HT-29 (cell line): ENCODE measurements at regions not wholly inside any gene's neighbourhood (a gene's known extent, or its start where the extent isn't known, plus 50 kb on each side); places are given as distances from the start of the nearest gene placed in this dataset.
"Not testable (repeated sequence)": the region's sequence is repeated elsewhere in the genome, so short reads cannot be mapped to it uniquely, and the experiment has no call there.

ENCODE experiments used
- DNase-seq: peaks from one replicate; pipeline ENCODE4 v3.0.0-alpha.2; 2015; ENCODE audit warnings: low spot score

- DNase-seq: no peak
Measured at GRCh38 chr14:98931126-98931525, 340.9 kb downstream of the BCL11B start.

GRCh38 chr14:98931911-98932310 lies 340.1 kb downstream of the BCL11B start:
- no peak for DNase-seq

DNA sequence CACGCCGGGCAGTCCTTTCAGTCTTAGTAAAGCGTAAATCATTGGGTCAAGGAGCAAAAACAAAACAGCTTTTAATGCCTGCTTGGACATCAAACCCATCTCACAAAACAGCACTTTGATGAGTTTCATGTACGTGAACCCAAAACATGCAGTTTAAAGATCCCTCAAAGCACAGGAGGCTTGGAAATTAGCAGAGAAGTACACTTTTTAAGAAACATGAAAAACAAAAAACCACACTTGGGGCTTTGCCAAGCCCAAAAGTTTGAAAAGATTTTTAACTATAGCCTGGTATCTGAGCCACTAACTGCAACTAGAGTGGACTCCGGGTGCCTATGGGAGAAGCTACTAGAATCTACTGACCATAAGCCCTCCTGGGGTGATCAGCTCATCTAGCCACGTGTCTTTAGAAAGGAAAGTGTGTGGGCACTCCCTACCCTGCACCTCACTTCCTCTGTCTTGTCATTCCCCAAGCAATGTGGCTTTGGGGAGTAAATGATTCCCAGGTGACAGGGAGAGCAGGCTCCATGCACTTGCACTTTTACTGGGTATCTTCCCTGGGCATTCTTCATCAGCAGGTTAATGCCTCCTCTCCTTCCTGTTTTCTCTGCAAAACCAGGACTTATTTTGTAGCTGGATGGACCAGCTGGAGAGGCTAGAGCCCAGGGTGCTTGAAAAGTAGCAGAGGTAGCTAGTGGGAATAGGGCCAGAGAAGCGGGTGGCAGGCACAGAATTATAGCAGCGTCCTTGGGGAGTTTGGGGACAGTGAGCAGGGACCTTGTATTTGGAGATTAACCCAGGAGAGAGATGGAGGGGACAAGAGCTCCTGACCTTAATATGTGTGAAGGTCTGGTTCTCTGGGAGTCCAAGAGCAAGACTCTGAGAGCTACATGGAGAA lies 339.3 kb downstream of the BCL11B start:
- DNase-seq: no peak

DNA sequence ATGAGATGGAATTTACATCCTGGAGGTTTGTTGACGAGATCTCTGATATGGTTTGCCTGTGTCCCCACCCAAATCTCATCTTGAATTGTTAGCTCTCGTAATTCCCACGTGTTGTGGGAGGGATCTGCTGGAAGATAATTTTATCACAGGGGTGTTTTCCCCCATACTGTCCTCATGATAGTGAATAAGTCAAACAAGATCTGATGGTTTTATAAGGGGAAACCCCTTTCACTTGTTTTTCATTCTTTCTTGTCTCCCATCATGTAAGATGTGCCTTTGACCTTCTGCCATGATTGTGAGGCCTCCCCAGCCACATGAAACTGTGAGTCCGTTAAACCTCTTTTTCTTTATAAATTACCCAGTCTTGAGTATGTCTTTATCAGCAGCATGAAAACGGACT lies 337.4 kb downstream of the BCL11B start:
- DNase-seq: not testable (repeated sequence)

DNA sequence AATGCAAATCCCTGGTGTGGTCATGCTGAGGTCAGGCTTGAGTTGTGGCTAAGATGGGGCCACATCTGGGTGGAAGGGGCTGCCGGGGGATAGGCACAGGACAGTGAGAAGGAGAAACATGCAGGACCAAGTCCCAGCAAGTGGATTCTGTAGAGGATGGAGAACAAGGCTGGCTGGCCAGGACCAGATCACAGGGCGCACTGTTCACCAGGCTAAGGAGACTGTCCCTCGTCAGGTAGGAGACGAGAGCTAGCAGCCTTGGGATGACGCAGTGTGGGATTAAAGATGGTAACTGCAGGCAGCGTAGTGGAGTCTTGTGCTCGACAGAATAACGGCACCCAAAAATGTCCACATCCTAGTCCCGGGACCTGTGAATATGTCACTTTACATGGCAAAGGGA lies 336.1 kb downstream of the BCL11B start:
- no peak for DNase-seq

- no peak for DNase-seq
Measured at GRCh38 chr14:98937021-98937420, 335.0 kb downstream of the BCL11B start.

- DNase-seq: no peak
Measured at GRCh38 chr14:98937712-98938505, 334.1 kb downstream of the BCL11B start.

DNA sequence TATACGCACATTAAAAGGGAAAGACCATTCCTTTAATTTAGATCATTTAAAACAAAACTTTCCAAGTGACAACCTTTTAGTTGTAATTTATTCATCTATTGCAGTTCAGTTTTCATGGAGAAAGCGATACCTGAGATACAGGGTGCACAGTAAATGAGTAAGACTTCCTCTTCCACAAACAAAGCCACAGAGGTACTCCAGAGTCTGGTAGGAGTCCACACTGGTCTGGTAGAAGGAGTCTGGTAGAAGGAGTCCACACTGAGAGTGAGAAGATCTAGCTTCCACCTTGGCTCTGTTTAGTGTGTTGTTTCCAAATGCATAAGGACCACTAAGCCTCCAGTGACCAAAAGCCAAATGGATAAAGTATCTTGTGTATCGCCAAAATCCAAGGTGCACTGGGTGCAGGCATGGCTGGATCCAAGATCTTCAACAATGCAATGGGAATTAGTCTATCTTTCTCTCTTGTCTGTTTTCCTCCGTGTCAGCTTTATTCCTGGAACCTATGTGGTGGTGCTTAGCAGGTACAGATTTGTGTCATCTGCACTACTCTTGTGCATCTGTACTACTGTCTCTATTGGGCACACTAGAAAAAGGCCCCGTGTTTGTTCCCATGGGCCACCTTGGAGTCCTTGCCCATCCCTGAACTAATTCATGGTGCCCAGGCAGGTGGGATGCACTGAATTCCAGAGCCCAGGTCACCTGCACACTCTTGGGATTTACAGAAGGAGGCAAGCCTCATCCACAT lies 331.1 kb downstream of the BCL11B start:
- DNase-seq: no peak

DNA sequence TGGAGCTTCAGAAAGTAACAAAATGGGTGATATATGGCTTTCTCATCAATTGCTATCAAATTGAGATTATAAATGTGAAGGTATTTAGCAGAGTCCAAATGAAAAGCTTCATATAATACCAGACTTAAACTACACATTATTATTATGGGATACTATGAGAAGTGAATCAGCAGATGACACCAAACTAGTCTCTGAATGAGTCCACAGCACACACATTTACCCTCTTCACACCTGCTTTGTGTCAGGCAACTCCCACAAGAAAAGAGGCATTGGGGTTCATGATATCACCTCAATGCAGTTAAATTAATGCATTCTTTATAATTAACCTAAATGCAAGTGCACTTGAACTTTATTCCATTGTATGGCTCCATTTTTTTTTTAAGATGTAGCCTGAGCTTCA lies 330.5 kb downstream of the BCL11B start:
- no peak for DNase-seq

DNA sequence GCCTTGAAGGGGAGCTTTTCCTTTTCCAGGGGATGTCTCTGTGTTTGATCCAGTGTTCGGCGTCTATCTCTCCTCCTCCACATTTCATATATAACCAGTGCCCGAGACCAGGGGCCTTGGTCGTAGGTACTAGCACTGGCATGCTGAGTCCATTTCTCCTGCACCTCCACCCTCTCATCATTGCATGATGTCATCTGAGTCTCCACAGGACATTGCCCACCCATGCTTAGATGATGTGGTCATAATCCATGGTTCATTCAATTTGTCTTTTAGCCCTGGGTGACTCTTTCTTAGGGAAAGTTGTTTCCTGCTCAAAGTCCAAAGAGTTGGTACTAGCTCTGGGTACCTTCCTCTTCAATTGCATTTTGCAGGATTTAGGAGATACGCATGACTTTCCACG lies 328.1 kb downstream of the BCL11B start:
- DNase-seq: no peak

- no peak for DNase-seq
Measured at GRCh38 chr14:98944989-98945388, 327.0 kb downstream of the BCL11B start.

DNA sequence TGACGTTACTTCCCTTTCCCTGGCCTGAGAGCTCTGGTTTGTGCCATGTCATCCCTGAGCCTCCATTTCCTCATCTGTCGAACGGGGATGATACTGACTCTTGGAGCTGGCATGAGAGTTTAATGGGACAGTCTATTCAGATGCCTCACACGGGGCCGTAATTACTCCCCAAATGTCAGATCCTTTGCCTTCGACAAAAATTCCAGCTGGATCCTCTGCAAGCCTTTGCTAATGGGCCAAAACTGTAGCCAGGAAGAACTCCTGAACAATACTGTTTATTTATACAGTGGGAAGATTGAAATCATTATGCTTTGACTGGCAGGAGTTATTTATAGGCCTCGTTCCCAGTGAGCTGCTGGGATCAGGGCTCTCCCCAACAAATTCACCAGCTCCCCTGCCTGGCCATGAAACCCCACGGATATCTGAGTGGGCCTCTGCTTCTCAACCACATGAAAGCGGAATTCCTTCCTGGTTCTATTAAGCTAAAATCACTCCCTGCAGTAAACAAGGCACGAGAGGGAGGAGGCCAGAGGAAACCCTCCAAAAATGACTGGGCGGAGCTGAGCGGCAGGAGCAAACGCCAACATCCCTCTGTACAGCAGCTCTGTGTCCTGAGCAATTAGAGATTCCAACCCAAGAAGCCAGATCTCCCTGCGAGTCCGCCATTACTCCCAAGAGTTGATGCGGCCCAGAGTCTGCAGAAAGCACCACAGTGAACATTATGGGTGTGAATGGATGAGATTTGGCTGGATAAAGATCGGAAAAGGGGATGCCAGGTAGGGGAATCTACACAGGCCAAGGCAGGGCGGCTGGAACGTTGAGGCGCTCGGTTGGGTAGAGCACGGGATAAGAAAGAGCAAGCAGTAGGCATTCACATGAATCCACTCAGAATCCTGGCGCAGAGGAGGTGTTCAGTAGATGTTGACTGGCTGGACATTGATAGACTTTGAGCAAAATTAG lies 326.1 kb downstream of the BCL11B start:
- DNase-seq: no peak

GRCh38 chr14:98946940-98947339 lies 325.1 kb downstream of the BCL11B start:
- no peak for DNase-seq

GRCh38 chr14:98947911-98948595 lies 323.9 kb downstream of the BCL11B start:
- no peak for DNase-seq

DNA sequence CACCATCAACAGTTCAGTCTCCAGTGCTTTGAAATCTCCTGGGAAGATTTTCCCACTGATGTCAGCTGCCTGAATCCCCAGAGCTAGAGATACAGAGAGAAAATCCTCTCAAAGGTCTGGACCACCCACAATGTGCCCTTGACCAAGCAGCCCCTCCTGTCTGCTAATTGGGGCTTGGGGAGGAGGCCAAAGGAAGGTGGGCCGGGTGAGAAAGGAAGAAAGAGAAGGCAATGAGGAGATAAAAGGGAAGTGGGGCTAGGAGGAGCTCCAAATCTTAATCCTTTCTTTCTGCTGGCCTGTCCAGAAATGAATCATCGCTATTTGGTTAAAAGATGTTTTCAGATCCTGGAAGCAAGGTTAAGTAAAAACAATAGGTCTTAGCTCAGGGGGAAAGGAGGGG lies 322.9 kb downstream of the BCL11B start:
- DNase-seq: no peak

DNA sequence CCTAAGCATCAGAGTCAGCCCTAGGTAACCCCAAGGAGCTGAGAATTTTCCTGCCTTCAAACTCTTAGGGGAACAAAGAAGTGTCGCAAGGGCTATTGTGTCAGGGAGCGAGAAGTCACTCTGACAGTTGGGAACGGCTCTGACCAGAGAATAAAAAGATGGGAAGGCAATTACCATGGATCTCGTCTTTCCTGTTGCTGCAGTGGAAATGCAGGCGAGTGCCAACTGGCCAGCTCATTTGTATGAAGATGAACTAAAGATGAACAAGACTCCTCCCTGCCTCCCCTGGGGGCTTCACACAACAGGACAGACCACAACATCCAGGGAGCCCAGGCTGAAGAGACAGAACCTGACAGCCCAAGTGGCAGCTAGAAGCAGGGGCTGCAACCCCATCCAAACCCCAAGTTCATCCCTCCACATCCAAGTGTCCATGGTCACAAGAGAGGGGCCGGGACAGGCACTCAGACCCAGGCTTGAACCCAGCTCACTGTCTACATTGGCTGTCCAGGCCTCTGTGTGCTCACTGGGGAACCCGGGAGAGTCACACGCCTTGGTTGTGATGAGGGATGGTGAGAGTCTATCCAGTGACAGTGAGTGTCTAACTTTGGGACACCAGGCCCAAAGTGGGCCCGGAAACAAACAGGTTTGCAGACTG lies 322.4 kb downstream of the BCL11B start:
- DNase-seq: no peak

DNA sequence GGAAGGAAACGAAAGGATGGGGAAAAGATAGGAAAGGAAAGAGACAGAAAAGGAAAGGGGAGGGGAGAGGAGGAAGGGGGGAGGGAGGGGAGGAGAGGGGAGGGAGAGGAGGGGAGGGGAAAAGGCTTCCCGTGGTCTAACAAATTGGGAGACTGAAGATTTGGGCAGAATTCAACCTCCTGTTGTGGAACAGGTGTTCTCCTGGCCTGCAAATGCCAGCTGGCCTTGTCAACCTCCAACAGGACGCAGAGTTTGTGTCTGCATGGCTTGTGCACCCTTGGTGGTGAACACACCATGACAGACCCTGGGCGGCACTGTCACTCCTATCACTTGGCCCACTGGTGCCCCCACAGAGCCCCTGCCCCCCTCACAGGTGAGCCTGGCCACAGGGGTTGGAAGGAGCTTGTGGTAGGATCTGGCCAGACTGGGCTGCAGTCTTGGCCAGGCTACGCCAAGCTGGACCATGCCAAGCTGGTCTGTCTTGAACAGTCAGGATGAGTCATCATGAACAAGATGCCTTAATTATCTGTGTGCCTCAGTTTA lies 321.6 kb downstream of the BCL11B start:
- DNase-seq: no peak

DNA sequence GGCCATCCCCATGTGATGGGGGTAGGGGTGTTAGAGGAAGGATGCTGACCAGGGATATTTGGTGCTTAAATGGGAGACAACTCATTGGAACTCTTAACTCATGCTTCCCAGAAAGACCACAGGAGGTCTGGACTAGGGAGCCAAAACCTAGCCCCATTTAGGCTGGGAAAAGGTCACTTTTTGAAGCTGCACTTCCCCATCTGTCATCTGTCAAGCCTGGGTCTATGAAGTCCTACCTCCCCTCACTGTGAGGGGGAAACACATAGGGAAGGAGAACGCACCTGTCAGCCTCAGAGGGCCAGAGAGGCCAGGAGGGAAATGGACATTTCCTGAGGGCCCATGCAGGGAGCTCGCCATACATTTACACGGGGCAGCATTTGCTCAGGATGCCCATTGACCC lies 321.0 kb downstream of the BCL11B start:
- DNase-seq: no peak

DNA sequence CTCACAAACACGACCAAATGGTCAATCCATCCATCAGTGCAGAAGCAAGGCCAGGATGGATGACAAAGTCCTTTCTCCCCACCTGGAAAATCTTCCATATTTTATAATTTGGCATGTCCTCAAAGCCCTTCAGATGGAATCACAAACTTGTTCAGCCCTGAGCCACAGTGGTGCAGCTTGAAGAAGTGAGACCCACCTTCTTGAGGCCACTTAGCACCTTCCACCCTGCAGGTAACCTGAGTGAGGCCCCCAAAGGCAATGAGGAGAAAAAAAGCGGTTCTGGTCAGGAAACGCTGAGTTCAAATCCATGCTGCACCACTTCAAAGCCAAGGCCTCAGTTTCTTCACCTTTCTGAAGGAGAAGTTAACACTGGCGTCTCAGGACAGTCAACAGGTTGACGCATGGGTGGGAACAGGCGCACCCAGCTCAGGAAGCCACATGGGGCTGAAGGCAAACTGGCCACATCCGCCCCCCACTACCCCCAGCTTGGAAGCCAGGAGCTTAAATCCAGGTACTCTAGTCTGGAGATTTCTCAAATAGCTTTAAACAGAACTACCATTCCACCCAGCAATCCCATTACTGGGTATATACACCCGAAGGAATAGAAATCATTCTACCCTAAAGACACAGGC lies 320.4 kb downstream of the BCL11B start:
- DNase-seq: no peak
